Adipocyte (in vitro differentiated cells): ENCODE measurements at regions not wholly inside any gene's neighbourhood (a gene's known extent, or its start where the extent isn't known, plus 50 kb on each side); places are given as distances from the start of the nearest gene placed in this dataset.

Experiments
- DNase-seq: peaks from one replicate; pipeline ENCODE4 v3.0.0-alpha.2; 2015; ENCODE audit warnings: low read depth
- H3K27me3 ChIP-seq: replicated peaks from 2 replicates; pipeline ENCODE4 v1.7.0; 2013; ENCODE audit warnings: mild to moderate bottlenecking, low read length, moderate library complexity; ENCODE audit not compliant: control insufficient read depth, insufficient read depth
- H3K36me3 ChIP-seq: 2 replicates; pipeline ENCODE4 v1.7.0; 2013; ENCODE audit warnings: low read length, mild to moderate bottlenecking, moderate library complexity; ENCODE audit not compliant: control insufficient read depth, insufficient read depth, severe bottlenecking
- H3K4me1 ChIP-seq: 2 replicates; pipeline ENCODE4 v1.7.0; 2013; ENCODE audit warnings: mild to moderate bottlenecking, low read length, moderate library complexity; ENCODE audit not compliant: control insufficient read depth, insufficient read depth
- H3K4me3 ChIP-seq: 2 replicates; pipeline ENCODE4 v1.7.0; 2013; ENCODE audit warnings: mild to moderate bottlenecking, low read length, moderate library complexity
- H3K9ac ChIP-seq: 2 replicates; pipeline ENCODE4 v1.7.0; 2013; ENCODE audit warnings: mild to moderate bottlenecking, low read length, moderate library complexity
- H3K9me3 ChIP-seq: 2 replicates; pipeline ENCODE4 v1.7.0; 2013; ENCODE audit warnings: mild to moderate bottlenecking, low read length, moderate library complexity; ENCODE audit not compliant: control insufficient read depth

DNA sequence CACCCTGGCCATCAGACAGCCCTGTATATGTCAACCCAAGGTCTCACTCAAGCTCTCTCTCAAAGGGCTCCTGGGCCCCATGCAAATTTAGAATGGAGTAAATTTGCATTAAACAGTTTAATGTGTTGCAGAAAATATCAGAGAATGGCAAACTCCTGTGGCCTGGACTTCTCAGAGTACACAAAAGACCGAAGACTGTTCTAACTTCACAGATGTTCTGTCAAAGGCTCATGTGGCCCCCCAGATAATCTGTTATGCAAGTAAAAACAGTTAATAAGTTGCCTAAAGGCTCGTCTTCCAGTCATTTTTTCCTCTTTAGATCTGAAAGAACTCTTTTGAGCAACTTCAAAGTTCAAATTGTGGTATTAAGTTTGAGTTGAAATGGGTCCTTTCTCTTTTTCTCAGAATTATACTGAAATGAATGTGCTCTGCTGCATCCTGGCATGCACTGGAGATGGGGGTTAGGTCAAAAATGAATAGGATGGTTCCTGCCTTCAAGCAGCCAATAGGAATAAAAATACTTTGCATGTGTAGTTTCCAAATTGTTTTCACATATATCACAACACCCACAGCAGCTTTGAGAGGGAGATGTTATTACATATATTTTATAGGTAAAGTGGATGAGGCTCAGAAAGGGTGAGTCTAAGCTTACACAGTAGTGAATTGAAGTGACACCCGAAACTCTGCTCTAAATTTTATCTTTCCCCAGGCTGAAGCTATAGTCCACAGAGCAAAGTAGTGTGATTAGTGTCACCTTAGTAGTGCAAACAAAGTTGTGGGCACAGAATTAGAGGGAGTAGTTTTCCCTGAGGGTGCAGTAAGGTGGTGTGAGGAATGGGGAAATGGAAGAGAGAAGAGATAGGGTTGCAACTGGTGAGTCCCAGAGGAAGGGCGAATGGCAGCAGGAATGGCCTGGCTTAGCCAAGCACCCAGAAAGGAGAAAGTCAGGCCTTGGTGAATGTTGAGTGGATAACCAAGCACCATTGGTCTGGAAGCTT lies 205.0 kb upstream of the RFC3 start:
- Histone ChIP-seq H3K27me3 (no peaks in the 10 kb centered on the region), H3K36me3 (no peaks in the 10 kb centered on the region), H3K9ac (no peak overlapping the region), H3K9me3 (no peaks in the 10 kb centered on the region), H3K4me3 (no peak overlapping the region), H3K4me1 (peaks cover 6% of the 10 kb centered on the region)
- DNase-seq: no peak

- no peak for DNase-seq
- H3K27me3 ChIP-seq: no peaks in the 10 kb centered on the region
- no peak overlapping the region for H3K4me3 ChIP-seq
- H3K9ac ChIP-seq: no peak overlapping the region
- H3K9me3 ChIP-seq: no peaks in the 10 kb centered on the region
- no peaks in the 10 kb centered on the region for H3K36me3 ChIP-seq
- H3K4me1 ChIP-seq: peaks cover 6% of the 10 kb centered on the region
Observed at GRCh38 chr13:33615436-33615835, 202.5 kb upstream of the RFC3 start.

GRCh38 chr13:33616130-33616529 lies 201.8 kb upstream of the RFC3 start:
- Histone ChIP-seq H3K27me3 (no peaks in the 10 kb centered on the region), H3K4me1 (peaks cover 6% of the 10 kb centered on the region), H3K9ac (no peak overlapping the region), H3K4me3 (no peak overlapping the region), H3K36me3 (no peaks in the 10 kb centered on the region), H3K9me3 (no peaks in the 10 kb centered on the region)
- no peak for DNase-seq

GRCh38 chr13:33617055-33617454 lies 200.9 kb upstream of the RFC3 start:
- DNase-seq: no peak
- Histone ChIP-seq H3K9ac (no peak overlapping the region), H3K36me3 (no peaks in the 10 kb centered on the region), H3K9me3 (no peaks in the 10 kb centered on the region), H3K4me1 (no peaks in the 10 kb centered on the region), H3K27me3 (no peaks in the 10 kb centered on the region), H3K4me3 (no peak overlapping the region)

GRCh38 chr13:33624253-33624652 lies 193.7 kb upstream of the RFC3 start:
- Histone ChIP-seq H3K36me3 (no peaks in the 10 kb centered on the region), H3K9ac (no peak overlapping the region), H3K9me3 (no peaks in the 10 kb centered on the region), H3K4me3 (no peak overlapping the region), H3K27me3 (no peaks in the 10 kb centered on the region), H3K4me1 (no peaks in the 10 kb centered on the region)
- DNase-seq: no peak

- H3K36me3 ChIP-seq: no peaks in the 10 kb centered on the region
- H3K4me3 ChIP-seq: no peak overlapping the region
- no peaks in the 10 kb centered on the region for H3K4me1 ChIP-seq
- no peaks in the 10 kb centered on the region for H3K27me3 ChIP-seq
- no peak for DNase-seq
- no peaks in the 10 kb centered on the region for H3K9me3 ChIP-seq
- H3K9ac ChIP-seq: no peak overlapping the region
Observed at GRCh38 chr13:33624740-33625139, 193.2 kb upstream of the RFC3 start.

GRCh38 chr13:33626407-33626806 lies 191.5 kb upstream of the RFC3 start:
- Histone ChIP-seq H3K9ac (no peak overlapping the region), H3K36me3 (no peaks in the 10 kb centered on the region), H3K4me1 (no peaks in the 10 kb centered on the region), H3K27me3 (no peaks in the 10 kb centered on the region), H3K4me3 (no peak overlapping the region), H3K9me3 (no peaks in the 10 kb centered on the region)
- DNase-seq: no peak

GRCh38 chr13:33628662-33629061 lies 189.3 kb upstream of the RFC3 start:
- Histone ChIP-seq H3K27me3 (no peaks in the 10 kb centered on the region), H3K4me1 (peaks cover 1% of the 10 kb centered on the region), H3K36me3 (no peaks in the 10 kb centered on the region), H3K9ac (no peak overlapping the region), H3K9me3 (no peaks in the 10 kb centered on the region), H3K4me3 (no peak overlapping the region)
- no peak for DNase-seq

- Histone ChIP-seq H3K36me3 (no peaks in the 10 kb centered on the region), H3K9me3 (no peaks in the 10 kb centered on the region), H3K4me3 (no peak overlapping the region), H3K9ac (no peak overlapping the region), H3K4me1 (peaks cover 13% of the 10 kb centered on the region), H3K27me3 (no peaks in the 10 kb centered on the region)
- DNase-seq: no peak
Observed at GRCh38 chr13:33629605-33630360, 188.2 kb upstream of the RFC3 start.

DNA sequence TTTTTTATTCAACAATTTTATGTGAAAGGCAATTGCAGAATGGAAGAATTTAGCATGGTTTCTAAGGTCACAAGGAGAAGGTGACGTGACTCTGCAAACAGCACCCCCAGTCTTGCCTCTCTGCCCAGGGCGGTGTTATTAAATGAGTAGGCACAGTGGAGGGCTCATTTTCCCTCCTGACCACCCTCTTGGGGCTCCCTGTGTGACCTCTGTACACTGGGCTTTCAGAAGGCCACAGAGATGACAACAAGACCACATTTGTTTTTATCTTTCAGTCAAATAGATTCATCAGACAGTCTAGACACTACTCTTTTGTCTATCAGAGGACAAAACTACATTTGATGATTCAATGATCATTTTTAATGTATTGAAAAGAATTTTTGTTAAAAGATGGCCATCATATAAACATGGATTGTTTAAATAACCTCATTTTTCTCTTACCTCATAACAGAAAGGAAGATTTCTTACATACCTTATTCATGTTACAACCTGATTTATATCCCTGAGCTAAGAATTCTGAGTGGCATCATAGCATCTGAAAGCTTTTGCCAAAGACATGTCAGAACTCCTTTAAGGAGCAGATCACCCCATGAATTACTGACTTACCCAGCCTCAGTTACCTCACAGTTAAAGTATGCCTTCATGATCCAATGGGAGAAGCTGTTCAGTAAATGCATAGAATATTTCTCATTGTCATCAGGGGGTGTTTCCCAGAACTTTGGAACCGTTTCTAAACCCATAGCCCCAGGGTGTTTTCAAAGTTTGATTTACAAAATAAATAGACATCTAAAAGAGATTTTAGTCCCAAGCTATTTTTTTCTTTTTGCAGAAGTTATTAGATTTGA lies 184.0 kb upstream of the RFC3 start:
- Histone ChIP-seq H3K4me1 (peaks cover 45% of the 10 kb centered on the region), H3K36me3 (no peaks in the 10 kb centered on the region), H3K9ac (peak overlapping the region; percentile 58), H3K9me3 (no peaks in the 10 kb centered on the region), H3K27me3 (no peaks in the 10 kb centered on the region), H3K4me3 (no peak overlapping the region)
- peak; percentile 82 for DNase-seq

DNA sequence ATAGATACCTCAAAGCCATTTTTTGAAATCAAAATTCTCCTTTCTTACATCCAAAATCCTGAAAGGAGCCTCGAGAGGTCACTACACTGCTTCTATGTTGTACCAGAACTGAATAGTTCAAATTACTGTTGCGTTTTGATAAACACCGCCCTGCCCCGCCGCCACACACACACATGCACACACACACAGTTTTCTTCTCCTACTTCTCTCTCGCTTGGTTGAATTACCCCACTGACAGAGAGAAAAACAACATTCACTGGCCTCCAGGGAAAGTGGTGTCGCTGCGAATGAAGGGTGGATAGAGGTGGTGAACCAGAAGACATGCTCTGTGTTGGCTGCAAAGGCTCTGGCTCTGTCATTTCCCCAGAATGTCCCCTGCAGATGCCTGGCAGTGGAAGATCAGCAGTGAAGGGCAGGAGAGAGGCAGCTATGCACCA lies 183.4 kb upstream of the RFC3 start:
- Histone ChIP-seq H3K9ac (peak overlapping the region; percentile 58), H3K4me3 (peak overlapping the region; percentile 20), H3K36me3 (no peaks in the 10 kb centered on the region), H3K4me1 (peaks cover 48% of the 10 kb centered on the region), H3K9me3 (no peaks in the 10 kb centered on the region), H3K27me3 (no peaks in the 10 kb centered on the region)
- peak; percentile 61 for DNase-seq
